GM19438 (cell line): ENCODE measurements at regions not wholly inside any gene's neighbourhood (a gene's known extent, or its start where the extent isn't known, plus 50 kb on each side); places are given as distances from the start of the nearest gene placed in this dataset.

Experiments used
- ATAC-seq: cut with Tn5 transposase; IDR thresholded peaks from one replicate; pipeline ENCODE4 v1.9.1; 2021; ENCODE audit warnings: low read depth; ENCODE audit not compliant: unreplicated experiment

DNA sequence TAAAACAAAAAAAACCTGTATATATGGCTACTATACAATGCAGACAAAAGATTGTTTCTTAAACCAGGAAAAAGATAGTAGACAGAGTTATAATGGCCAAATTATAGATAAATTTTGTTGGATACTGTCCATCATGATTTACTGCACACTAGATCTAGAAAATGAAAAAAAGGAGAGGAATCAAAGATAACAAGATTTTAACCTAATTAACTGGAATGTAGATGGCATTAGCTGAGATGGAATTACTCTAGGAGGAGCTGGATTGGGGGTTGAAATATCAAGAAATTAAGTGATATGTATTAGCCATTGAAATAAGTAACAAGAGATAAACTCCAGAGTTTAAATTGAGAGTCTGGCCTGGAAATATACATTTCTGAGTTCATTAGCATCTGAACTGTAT is 1489.1 kb downstream of the PLA2G4A start:
- no peak for ATAC-seq

GRCh38 chr1:188325211-188325610 is 1496.5 kb downstream of the PLA2G4A start:
- ATAC-seq = no peak

DNA sequence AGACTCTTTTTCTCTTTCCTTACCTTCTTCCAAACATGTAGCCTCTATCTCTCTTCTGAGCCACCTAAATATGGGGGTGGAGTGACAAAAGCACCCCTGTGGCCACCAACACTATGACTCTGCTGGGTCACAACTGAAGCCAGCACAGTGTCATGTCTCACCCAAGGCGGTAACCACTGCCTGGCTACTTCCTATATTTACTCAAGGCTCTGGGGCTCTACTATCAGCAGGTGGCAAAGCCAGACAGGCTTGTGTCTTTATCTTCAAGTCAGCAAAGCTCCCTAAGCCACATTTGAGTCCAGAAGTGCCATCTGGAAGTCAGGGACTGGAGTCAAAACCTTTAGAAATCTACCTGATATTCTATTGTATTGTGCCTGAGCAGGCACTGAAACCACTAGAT is 1515.2 kb downstream of the PLA2G4A start:
- no peak for ATAC-seq

- ATAC-seq = no peak
Measured at GRCh38 chr1:188350104-188350503, 1521.4 kb downstream of the PLA2G4A start.

GRCh38 chr1:188355082-188355481 is 1526.3 kb downstream of the PLA2G4A start:
- ATAC-seq = no peak

GRCh38 chr1:188355847-188356246 is 1527.1 kb downstream of the PLA2G4A start:
- ATAC-seq = no peak

DNA sequence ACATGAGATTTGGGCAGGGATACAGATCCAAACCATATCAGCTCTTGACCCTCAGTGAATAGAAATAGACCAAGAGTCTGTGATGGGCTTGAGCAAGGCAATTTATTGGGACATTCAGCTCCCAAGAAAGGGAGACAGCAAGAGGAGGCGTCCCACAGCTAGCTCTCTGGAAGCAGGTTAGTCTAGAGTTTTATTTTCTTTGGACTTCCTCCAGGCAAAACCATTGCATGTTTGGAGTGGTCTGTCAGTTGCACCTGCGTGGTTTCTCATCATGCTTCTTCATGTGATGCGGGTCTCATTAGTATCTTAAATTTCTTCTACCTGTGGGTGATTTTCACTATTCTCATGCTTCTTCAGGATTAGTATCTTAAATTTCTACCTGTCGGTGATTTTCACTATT is 1530.6 kb downstream of the PLA2G4A start:
- ATAC-seq = no peak

DNA sequence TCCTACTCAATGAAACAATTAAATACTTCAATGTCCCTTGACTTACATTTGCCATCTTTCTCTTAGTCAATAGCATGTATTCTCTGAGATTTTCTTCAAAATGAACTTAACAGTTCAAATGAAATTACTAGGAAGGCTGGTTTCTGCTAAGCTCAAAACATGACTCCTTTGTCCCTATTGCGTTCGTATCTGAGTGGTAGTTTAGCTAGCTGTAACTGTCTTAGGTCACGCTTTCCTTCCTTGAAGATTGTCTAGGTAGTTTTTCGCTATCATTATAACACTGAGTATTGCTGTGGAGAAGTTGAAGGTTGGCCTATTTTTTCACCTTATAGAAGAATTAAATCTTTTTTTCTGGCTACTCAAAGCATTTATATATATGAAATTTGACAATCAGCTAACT is 1535.2 kb downstream of the PLA2G4A start:
- no peak for ATAC-seq

GRCh38 chr1:188364927-188365449 is 1536.2 kb downstream of the PLA2G4A start:
- ATAC-seq = no peak

DNA sequence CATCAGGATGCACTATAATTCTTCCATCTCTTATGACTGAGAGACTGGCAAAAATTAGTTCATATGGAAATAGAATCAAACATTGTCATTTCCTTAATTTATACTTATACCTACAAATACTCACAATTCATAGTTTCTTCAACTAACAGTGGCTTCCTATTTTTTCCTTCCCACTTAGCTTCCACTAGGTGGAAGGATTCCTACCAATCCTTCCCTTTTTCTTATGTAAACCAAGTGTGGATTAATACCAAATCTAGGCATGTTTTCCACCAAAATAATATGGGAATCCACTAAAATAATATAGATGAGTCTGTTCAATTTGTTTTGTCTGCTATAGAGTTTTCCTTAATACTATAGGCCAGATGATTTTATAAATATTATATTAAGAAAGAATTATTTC is 1537.1 kb downstream of the PLA2G4A start:
- ATAC-seq = no peak

DNA sequence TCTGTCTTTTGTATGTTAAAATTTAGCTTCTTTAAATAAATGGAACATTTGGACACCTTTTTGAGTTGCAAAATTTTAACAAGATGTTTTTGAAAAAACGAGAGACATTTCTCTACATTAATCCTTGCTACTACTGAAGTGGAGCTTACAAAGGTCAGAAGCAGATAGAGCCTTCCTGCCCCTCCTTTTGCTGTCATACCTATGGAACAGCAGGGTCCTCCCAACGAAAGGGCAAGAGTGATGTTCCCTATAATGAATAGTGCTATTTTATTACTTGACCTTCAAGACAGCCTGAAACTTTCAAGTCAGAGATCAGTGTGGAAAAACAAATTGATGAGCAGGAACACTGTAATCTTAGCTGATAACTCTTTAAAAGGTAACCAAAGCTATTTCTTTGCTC is 1538.9 kb downstream of the PLA2G4A start:
- ATAC-seq = no peak

- no peak for ATAC-seq
Measured at GRCh38 chr1:188371295-188371806, 1542.6 kb downstream of the PLA2G4A start.

DNA sequence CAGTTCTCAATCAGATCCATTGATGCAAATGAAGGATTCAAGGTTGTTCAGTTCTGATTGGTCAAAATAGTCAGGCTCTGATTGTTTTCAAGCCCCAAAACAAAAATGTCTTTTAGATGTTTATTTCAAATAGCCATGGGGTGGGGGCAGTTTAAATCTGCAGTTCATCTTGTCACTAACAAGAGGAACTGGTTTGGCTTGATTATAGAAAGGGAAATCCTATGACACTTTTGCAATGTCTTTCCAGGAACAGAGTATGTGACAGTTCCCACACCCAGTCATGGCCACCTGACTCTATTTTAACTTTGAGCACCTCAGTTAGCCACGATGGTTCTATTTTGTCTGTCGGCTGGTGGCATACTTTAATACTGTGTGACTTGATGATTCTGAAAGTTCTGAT is 1544.1 kb downstream of the PLA2G4A start:
- ATAC-seq = no peak

GRCh38 chr1:188382851-188383250 is 1554.1 kb downstream of the PLA2G4A start:
- no peak for ATAC-seq

DNA sequence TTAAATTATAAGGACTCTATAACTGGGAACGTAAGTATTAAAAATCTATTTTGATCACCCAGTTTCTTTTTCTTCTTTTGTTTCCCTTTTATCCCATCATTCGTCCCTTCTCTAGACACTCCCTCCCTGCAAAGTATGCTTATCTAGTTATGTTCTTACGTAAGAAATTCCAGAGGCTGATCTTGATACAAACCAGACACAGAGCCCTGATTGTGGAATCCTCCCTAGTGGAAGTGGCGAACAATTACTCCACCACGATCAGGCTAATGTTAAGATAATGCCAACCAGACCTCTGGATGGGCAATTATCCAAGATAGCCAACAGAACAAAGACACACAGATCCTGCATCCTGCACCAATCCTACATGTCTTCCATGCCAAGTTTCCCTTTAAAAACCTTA is 1557.4 kb downstream of the PLA2G4A start:
- no peak for ATAC-seq

DNA sequence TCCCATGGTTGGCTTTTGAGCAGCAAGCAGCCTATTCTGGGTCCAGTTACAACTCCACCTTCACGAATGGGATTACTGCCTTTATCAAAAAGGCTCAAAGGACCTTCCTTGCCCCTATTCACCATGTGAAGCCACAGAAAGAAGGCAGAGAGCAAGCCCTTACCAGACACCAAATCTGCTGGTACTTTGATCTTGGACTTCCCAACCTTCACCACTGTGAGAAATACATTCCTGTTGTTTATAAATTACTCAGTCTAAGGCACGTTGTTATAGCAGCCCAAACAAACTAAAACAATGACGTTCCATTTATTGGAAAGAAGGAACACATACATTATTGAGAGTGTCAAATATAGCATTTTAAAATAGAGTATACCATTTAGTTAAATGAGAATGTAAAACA is 1557.9 kb downstream of the PLA2G4A start:
- ATAC-seq = no peak

GRCh38 chr1:188394677-188395076 is 1565.9 kb downstream of the PLA2G4A start:
- ATAC-seq = no peak

GRCh38 chr1:188397521-188397920 is 1568.8 kb downstream of the PLA2G4A start:
- ATAC-seq = no peak

DNA sequence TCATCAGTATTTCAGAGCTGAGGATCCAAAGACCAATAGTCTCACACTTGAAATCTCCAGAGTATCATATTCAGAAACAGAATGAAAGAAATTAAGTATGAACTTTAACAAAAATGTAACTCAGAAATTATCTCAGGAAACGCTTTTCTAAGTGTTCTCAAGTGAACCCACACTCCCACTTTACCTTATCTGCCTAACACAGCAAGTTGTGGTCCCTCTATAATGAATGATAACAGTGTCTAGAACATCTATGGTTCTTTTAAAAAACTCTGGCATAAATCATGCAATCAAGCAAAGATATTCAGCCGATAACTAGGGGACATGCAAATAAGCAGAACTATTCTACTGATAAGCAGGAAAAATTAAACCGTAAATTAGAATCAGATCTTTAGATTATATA is 1574.2 kb downstream of the PLA2G4A start:
- ATAC-seq = no peak

DNA sequence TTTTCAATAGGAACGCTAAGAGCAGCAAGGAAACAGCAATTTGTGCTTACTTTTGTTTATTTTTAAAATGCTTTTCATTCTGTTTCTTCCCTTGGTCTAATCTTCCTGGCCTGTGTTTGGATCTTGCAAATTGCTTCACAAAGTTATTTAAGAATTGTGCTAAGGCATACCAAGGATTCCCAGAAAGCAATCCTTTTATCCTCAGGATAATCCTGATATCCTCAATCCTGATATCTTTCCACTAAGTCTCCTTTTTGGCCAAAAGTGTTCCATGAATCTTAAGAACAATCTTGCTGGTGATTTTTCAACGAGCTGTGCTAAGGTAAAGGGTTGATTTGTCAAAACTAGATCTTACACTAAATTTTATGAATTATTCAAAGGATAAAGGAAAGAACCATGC is 1577.9 kb downstream of the PLA2G4A start:
- ATAC-seq = no peak

DNA sequence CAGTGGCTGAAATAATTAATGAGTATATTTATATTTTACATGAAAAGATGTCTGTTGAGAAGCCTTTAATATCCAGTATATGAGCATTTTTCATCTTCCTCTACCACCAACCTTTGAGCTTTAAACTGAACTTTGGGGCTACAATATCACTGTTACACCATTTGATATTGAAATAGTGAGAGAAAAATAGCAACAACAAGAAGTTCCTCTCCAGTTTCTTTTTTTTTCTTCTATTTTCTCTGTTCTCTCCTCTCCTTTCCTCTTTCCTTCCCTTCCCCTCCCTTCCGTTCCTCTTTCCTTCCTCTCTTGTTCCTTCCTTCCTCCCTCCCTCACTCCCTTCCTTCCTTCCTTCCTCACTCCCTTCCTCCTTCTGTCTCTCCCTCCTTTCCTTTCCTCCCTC is 1591.4 kb downstream of the PLA2G4A start:
- no peak for ATAC-seq

GRCh38 chr1:188423073-188423472 is 1594.3 kb downstream of the PLA2G4A start:
- no peak for ATAC-seq

DNA sequence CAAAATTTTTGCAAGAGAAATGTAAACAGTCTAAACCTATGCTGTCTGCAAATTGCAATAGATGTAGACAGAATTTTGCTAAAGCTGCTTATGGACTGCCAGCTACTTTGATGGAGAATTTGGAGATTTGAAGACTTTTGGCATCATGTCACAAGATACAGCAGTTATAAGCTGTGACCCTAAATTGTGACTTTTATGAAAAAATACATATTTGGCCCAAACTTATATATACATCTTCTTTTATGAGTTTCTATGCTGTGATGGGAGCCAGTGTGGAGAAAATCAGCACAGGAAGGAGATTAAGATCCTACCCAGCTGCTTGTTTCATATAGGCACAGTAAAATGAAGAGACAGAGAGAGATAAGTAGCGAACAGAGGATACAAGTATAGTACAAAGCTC is 1595.4 kb downstream of the PLA2G4A start:
- no peak for ATAC-seq
